Right renal cortex interstitium (tissue), 3 donors: ENCODE measurements at regions not wholly inside any gene's neighbourhood (a gene's known extent, or its start where the extent isn't known, plus 50 kb on each side); places are given as distances from the start of the nearest gene placed in this dataset.

ENCODE experiments used
- DNase-seq, 3 donors: peaks; one replicate each; pipeline ENCODE4 v3.0.0-alpha.2; 2013; ENCODE audit warnings: low read depth in 3 of 3, low spot score in 2 of 3

DNA sequence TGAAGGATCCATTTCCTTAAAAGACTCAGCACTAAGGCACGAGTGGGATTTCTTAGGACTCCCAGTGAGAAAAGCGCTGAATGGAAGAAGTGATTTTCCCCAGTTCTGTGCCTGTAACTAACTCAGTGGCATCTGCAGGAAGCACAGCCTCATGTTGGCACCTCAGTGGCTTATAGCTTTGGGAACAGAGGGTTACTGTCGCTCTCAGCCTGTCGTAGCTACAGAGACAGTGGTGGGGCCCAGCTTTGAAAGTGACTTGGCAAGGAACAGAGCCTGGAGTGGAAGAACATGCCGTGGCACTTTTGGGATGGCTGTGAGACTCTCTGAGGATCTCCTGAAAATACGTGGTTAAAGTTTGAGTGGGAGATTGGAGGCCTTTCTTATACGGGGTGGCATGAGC lies 242.4 kb upstream of the MYOCD start:
- no peak for DNase-seq

- DNase-seq = no peak
Measured at GRCh38 chr17:12429116-12429515, 236.6 kb upstream of the MYOCD start.

DNA sequence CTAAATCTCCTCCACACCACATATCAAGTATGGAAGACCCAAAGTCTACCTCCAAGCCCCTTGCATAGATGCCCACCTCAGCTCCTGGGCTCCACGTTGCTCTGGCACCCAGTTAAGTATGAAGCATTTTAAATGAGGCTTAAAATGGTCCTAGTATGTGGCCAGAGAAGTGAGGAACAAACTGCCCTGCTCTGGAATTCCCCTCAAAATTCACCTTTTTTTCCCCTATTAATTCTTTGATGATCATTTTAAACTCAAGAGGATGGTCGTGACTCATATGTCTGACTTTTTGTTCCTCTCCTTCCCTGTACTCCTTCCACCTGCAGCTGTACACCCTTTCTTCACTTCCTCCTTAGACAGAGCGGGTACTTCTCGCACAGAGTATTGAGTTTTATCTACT lies 234.5 kb upstream of the MYOCD start:
- DNase-seq = no peak

GRCh38 chr17:12438212-12438611 lies 227.5 kb upstream of the MYOCD start:
- DNase-seq = no peak

DNA sequence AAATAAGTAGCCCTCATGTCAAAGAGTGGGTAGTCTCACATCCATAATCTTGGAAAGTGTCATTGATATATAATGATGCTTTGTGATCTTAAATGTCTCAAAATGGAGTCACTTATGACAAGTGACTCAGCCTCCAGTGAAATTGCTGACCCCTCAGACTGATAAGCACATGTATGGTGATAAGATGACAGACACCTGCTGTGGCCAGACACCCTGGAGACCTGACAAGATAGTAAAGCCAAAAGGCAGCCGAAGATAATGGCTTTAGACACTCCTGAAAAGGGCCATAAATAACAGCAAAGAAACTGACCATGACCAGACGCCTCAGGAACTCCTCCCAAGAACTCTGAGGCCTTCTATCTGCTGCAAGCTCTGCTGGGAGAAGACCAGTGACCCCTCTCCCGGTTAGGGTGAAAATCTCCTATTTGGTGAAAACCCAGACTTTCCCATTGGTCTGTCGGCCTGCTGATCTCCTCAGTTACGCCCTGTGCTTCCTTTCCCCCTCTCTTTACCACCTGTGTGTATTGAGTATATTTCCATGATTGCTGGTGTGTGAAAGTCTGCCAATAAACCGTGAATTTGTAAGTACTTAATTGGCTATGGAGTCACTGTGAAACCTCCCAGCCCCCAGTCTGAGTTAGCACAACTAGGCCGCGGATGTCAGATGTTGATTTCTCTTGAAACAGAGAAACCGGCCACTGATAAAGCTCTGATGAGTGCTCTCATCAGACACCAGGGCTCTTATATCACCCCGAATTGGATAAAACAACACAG lies 226.7 kb upstream of the MYOCD start:
- DNase-seq = no peak

DNA sequence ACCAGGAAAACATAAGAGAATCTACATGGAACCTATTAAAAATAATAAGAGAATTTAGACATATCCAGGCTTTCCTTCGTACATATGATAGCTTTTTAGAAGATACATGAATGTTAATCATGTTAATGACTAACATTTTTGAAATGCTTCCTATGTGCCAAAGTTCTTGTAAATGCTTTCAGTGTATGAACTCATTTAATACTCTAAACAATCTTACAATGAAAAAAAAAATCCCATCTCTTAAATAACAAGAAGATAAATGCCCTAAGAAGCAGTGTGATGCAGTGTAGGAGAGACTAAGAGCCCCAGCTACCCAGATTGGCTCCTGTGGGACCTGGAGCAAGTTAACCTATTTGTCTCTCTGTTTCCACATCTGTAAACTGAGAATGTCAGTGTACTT lies 220.4 kb upstream of the MYOCD start:
- DNase-seq = no peak

DNA sequence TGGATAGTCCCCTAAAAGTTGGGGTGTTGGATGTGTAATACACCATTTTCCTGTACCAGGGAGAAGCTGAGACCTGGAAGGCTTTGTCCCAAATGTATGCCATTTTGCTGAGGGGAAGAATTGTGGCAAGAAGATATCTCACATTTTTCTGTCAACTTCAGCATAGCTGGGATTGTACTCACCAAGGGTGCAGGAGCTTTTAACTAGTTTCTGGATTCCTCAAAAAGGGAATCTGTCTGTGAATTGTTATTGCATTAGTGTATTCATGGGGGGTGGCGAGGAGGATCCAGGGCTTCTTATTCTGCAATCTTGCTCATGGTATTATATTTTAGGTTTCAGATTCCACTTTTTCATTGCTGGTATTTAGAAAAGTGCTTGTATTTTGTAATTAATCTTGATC lies 208.2 kb upstream of the MYOCD start:
- DNase-seq = no peak

GRCh38 chr17:12459736-12460135 lies 206.0 kb upstream of the MYOCD start:
- no peak for DNase-seq

DNA sequence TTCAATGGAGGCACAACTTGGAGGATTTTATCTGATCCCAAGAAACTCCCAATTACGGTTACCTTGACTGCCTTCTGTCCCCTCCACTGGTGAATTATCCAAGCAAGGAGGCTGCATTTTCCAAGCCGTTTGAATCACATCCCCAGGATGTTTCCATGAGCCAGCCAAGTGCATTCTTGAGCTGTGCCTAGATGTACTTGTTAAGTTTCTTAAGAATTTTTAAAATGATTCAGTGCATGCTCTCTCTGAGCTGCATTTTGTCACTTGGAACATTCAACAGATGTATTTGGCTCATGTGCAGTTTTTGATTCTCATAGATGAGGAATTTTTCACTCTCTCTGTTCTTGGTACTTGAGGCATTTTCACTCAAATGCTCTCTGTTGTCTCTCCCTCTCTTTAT lies 202.6 kb upstream of the MYOCD start:
- DNase-seq = no peak

DNA sequence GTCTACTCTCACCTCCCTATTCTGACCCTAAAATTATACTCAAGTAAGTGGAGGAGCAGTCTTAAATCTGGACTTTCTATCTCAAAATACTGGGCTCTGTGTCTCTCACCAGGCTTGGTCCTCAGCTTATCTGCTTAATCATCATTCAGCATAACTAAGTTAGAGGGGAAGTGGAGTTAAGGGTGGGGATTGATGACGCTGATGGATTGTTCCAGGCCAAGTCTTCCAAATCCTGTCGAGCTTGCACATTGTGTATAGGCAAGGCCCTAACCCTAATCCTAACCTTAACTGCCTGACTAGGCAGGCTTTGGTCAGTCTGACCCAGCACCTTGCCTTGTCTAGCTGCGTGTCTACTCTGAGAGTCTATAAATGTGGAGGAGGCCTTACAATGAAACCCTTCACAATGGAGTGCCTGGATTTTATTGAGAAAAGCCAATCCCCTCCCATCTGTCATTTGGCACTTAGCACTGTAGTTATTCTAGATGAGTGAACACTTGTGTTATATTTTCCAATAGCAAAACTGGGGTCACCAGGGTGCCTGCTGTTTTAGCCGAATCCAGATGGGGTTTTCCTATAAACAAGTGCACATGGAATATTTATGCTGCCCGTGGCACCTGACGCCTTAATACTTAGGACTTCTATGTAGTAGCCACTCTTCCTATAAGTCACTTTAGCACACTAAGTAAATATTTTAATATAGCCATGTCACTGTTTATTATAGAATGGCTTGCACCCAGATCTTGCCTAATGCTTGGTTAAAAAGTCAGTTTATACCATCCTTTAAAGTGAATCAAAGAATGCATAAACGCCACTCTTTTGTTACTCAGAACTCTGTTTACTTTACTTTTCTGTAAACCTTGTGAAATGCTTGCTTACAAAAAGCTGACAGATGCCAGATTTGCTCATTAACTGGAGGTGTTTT lies 193.2 kb upstream of the MYOCD start:
- DNase-seq = no peak

- DNase-seq = no peak
Measured at GRCh38 chr17:12478311-12478710, 187.4 kb upstream of the MYOCD start.

- no peak for DNase-seq
Measured at GRCh38 chr17:12485361-12485906, 180.3 kb upstream of the MYOCD start.

- DNase-seq = no peak
Measured at GRCh38 chr17:12489325-12489724, 176.4 kb upstream of the MYOCD start.

GRCh38 chr17:12492450-12492849 lies 173.2 kb upstream of the MYOCD start:
- no peak for DNase-seq

GRCh38 chr17:12505866-12506265 lies 159.8 kb upstream of the MYOCD start:
- DNase-seq = no peak

DNA sequence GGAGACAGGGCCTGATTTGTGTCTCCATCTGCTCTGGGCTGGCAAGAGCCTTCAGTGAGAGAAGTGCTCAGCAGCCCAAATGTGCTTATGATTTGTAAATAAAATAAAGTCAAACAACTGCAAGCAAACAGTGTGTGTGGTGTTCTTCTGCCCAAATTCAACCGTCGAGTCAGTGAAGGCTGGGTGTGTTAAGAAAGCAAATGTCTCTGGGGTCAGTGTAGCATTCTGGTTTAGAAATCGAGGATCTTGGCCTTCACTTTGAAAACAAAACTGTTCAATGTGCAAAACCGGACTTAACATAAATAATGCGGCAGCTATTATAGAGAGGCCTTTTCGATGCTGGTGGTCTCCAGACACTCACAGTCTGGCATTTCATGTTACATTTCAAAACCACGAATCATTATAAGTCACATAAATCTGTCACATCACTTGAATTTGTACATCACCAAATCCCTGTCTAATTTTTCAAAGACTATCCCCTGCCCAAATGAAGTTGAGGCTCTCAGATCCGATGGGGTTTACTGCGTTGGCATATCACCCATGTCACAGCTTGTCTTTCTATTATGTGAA lies 158.6 kb upstream of the MYOCD start:
- no peak for DNase-seq

GRCh38 chr17:12509801-12510200 lies 155.9 kb upstream of the MYOCD start:
- DNase-seq = no peak

DNA sequence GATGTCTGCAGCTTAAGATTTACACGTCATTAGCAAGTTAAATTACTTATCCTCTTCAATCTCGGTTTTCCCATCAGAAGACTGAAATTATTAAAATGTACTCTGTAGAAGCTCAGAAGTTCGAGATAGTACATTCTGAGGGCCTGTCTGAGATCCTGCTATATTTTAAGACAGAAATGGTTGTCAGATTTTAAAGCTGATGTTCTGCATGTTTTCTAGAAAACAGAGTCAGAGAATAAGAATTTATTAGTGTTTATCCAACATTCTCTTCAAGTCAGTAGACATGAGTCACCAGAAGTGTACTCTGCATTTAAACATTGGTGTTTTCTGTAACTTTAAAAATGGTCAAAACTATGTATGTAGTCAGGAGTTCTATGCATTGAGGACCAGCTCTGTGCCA lies 155.2 kb upstream of the MYOCD start:
- DNase-seq = no peak

DNA sequence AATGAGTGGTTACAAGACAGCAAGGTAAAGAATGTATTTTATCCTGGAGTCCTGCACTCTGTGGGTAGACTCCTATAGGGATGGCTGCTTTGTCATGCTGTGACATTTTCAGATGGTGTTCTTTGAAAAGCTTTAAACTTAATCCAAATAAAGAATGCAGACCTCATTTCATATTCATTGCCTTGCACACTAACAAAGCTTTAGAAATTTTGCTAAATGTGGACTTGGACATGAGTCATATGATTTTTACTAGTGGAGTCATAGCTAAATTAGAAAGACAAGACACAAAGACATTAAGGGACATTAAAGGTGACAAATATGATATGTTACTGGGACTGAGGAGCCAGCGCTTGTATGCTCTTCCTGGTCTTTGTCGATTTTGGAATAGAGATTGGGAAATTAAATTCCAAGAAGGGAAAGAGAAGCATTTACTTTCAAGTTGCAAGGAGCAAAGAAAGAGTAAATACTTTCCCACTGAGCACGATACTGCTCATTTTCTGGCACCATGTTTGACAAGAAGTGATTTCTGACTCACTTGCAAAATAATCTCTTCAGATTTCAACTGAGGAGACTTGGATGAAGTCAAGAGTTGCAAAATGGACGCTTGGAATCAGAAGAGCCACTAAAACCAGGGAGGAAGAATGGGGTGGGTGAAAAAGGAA lies 152.9 kb upstream of the MYOCD start:
- no peak for DNase-seq

DNA sequence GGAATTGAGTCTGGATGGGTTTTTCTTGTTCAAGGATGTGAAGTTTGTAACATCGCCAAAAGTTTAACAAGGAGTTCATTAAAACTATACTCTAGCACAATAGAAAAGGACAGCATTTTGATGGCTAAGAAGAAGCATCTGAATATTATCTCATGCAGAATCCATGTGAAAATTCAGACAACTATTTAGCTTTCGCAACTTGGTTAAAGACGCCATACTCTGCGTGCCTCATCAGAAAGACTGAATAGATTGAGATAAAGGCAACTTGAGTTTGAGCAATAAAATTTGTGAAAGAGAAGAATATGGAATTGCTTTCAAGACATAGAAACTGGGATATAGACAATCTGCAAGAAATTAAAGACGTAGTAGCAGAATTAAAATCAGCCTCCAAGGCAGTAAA lies 151.1 kb upstream of the MYOCD start:
- DNase-seq = no peak
